Mucosa of descending colon (tissue), 3 donors: ENCODE measurements at regions not wholly inside any gene's neighbourhood (a gene's known extent, or its start where the extent isn't known, plus 50 kb on each side); places are given as distances from the start of the nearest gene placed in this dataset.

Source experiments
- ATAC-seq: fragments of 200-7000 bp; cut with Tn5 transposase; one replicate; pipeline ENCODE4 v1.9.1; 2020; ENCODE audit warnings: mild to moderate bottlenecking, moderate library complexity
- DNase-seq, 3 donors: peaks; one replicate each; pipeline ENCODE4 v3.0.0-alpha.2; 2020
- H3K36me3 ChIP-seq: fragments of 200-600 bp; one replicate; pipeline ENCODE4 v1.8.0; 2021; ENCODE audit warnings: low read depth, mild to moderate bottlenecking
- H3K4me1 ChIP-seq: fragments of 200-600 bp; one replicate; pipeline ENCODE4 v1.8.0; 2021; ENCODE audit warnings: low read depth, mild to moderate bottlenecking
- H3K4me3 ChIP-seq: fragments of 200-600 bp; one replicate; pipeline ENCODE4 v1.8.0; 2021; ENCODE audit warnings: mild to moderate bottlenecking
- H3K9me3 ChIP-seq: fragments of 200-600 bp; one replicate; pipeline ENCODE4 v1.8.0; 2021; ENCODE audit warnings: mild to moderate bottlenecking
- CTCF ChIP-seq: fragments of 200-600 bp; IDR thresholded peaks from one replicate; pipeline ENCODE4 v1.8.0; 2022; ENCODE audit warnings: antibody characterized with exemption, mild to moderate bottlenecking
- intact Hi-C, 2 donors: fragments of 100-400 bp; cut with DNase I in 1 of 2; cut with micrococcal nuclease in 1 of 2; formaldehyde crosslinking; loops; one replicate each; pipeline versions ENCODE4 v1.11.0 to v1.11.1; 2022; cut with DNase I, micrococcal nuclease
- donor health status: DM: no; HTN: no; CAD: no; lungs with moderate emphysema.
- donor health status: DM: no; HTN: no; CAD: no.
- donor health status: DM: no; HTN: yes; CAD: no.

GRCh38 chr4:36533944-36534343 is 252.5 kb downstream of the DTHD1 start:
- ATAC-seq (no peak), DNase-seq (no peak)
- intact Hi-C loops, result no loop called here
- Histone ChIP-seq H3K4me3 (no peak overlapping the region), H3K4me1 (no peaks in the 10 kb centered on the region), H3K36me3 (no peaks in the 10 kb centered on the region), H3K9me3 (peaks cover 5% of the 10 kb centered on the region)
- TF ChIP-seq CTCF, result no peak

- intact Hi-C loops, result no loop called here
- no peak for TF ChIP-seq CTCF
- ATAC-seq, result no peak
These were observed 266.0 kb downstream of the DTHD1 start for GRCh38 chr4:36547383-36547782.

GRCh38 chr4:36549252-36549651 is 267.8 kb downstream of the DTHD1 start:
- Histone ChIP-seq H3K36me3 (no peaks in the 10 kb centered on the region), H3K4me3 (no peak overlapping the region), H3K9me3 (no peaks in the 10 kb centered on the region), H3K4me1 (no peaks in the 10 kb centered on the region)
- DNase-seq, result no peak
- intact Hi-C loops, result no loop called here
- no peak for TF ChIP-seq CTCF
- ATAC-seq, result no peak

More at GRCh38 chr4:36547383-36547782, 266.0 kb downstream of the DTHD1 start:
- no peak for DNase-seq
- Histone ChIP-seq H3K4me1 (no peaks in the 10 kb centered on the region), H3K9me3 (no peaks in the 10 kb centered on the region), H3K36me3 (no peaks in the 10 kb centered on the region), H3K4me3 (no peak overlapping the region)

DNA sequence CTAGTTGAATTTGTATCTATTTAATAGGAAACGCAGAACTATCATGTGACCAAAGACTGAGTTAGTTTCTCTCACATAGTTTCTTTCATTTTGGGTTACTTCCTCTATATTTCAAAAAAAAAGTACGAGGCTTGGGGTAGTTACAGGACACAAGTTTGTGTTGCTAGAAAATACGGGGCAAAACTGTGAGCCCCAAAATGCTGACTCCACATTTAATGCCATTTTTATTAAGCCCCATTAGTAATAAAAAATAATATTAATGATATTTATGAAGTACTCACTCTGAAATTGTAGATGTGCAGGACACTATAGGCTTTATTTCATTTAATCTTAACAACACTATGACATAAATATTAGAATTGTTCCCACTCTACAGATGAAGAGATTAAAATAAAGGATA is 268.6 kb downstream of the DTHD1 start:
- DNase-seq (no peak), ATAC-seq (no peak)
- Histone ChIP-seq H3K36me3 (no peaks in the 10 kb centered on the region), H3K4me3 (no peak overlapping the region), H3K9me3 (no peaks in the 10 kb centered on the region), H3K4me1 (no peaks in the 10 kb centered on the region)
- intact Hi-C loops, result no loop called here
- no peak for TF ChIP-seq CTCF

GRCh38 chr4:36551697-36552214 is 270.3 kb downstream of the DTHD1 start:
- intact Hi-C loops, result no loop called here
- H3K36me3 ChIP-seq, result no peaks in the 10 kb centered on the region
- DNase-seq (no peak), ATAC-seq (no peak)
- H3K9me3 ChIP-seq, result no peaks in the 10 kb centered on the region
- TF ChIP-seq CTCF, result no peak
- no peak overlapping the region for H3K4me3 ChIP-seq
- H3K4me1 ChIP-seq, result no peaks in the 10 kb centered on the region

DNA sequence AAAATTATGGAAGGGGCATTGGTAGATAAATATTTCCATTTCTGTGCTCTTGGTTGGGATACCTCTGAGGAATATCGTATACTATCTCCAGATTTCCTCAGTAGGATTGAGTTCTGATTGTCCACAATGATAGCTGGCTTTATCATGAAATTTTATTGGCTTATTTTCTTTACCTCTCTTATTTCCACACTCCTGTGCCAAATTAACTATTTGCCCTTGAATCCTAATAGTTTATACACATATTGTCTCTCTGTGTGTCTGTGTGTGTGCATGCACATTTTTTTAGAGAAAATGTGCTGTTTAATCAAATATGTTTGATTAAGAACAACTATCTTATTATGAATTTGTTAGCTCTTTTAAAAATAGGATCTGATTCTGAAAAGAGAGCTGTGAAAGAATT is 271.6 kb downstream of the DTHD1 start:
- no peaks in the 10 kb centered on the region for H3K36me3 ChIP-seq

More for the DNA sequence above, 271.6 kb downstream of the DTHD1 start:
- no peaks in the 10 kb centered on the region for H3K4me1 ChIP-seq
- no peak overlapping the region for H3K4me3 ChIP-seq
- no peak for DNase-seq
- intact Hi-C loops, result no loop called here
- TF ChIP-seq CTCF, result no peak
- no peak for ATAC-seq
- H3K9me3 ChIP-seq, result no peaks in the 10 kb centered on the region
